ENCODE measurements at regions not wholly inside any gene's neighbourhood (a gene's known extent, or its start where the extent isn't known, plus 50 kb on each side); places are given as distances from the start of the nearest gene placed in this dataset.

DNA sequence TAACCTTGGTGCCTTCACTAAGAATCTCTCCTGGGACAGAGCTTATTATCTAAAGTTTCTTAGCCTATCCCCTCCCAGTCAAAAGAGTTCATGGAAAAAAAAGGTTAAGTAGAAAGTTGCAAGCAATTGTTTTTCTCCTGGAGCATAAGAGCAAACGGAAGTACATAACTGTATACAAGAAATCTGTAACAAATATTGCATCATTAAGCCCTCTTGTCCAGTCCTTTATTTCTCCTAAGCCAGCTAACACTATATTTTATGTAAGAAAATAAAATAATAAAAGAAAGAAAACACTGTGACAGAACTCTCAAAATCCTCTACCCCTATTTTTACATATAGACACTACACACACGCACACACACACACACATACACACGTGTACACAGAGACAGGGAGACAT lies 255.3 kb downstream of the NAF1 start:
- H3K4me2 ChIP-seq (ENCODE audit: extremely low read depth, insufficient read depth, low read length), result no peak overlapping the region
- no peaks in the 10 kb centered on the region for H3K27me3 ChIP-seq (ENCODE audit: control insufficient read depth, insufficient read depth, low read length)
- H4K20me1 ChIP-seq (ENCODE audit: control insufficient read depth, extremely low read depth, insufficient read depth, low read length), result no peaks in the 10 kb centered on the region
- H3K27ac ChIP-seq (ENCODE audit: insufficient read depth, low read length), result no peak overlapping the region
- no peaks in the 10 kb centered on the region for H3K9me3 ChIP-seq (ENCODE audit: control insufficient read depth, insufficient read depth, low read depth, low read length)
- H3K9ac ChIP-seq (ENCODE audit: insufficient read depth, low read length), result no peak overlapping the region
- no peak overlapping the region for H2AFZ ChIP-seq (ENCODE audit: low read length)
- H3K79me2 ChIP-seq (ENCODE audit: control insufficient read depth, insufficient read depth, low read length), result no peaks in the 10 kb centered on the region
- TF ChIP-seq, protein P1, sequence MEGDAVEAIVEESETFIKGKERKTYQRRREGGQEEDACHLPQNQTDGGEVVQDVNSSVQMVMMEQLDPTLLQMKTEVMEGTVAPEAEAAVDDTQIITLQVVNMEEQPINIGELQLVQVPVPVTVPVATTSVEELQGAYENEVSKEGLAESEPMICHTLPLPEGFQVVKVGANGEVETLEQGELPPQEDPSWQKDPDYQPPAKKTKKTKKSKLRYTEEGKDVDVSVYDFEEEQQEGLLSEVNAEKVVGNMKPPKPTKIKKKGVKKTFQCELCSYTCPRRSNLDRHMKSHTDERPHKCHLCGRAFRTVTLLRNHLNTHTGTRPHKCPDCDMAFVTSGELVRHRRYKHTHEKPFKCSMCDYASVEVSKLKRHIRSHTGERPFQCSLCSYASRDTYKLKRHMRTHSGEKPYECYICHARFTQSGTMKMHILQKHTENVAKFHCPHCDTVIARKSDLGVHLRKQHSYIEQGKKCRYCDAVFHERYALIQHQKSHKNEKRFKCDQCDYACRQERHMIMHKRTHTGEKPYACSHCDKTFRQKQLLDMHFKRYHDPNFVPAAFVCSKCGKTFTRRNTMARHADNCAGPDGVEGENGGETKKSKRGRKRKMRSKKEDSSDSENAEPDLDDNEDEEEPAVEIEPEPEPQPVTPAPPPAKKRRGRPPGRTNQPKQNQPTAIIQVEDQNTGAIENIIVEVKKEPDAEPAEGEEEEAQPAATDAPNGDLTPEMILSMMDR (conservative IDR thresholded peaks at IDR 0.05 in 1 of 2, IDR thresholded peaks at IDR 0.05 in 1 of 2; ENCODE audit: low read depth in 1 of 2, low read length in 2 of 2), result no peak
- no peak for TF ChIP-seq EZH2 (IDR thresholded peaks at IDR 0.05; ENCODE audit: low read length, missing control alignments)
- DNase-seq (ENCODE audit: low read depth in 2 of 2), result no peak
- no peaks in the 10 kb centered on the region for H3K4me1 ChIP-seq (ENCODE audit: control insufficient read depth, extremely low read depth, insufficient read depth, low read length)
- H3K4me3 ChIP-seq (replicated peaks in 1 of 4; ENCODE audit: control extremely low read depth in 1 of 4, insufficient read depth in 1 of 4, low read depth in 3 of 4, low read length in 4 of 4), result no peak overlapping the region
- H3K36me3 ChIP-seq (ENCODE audit: control insufficient read depth, insufficient read depth, low read length), result no peaks in the 10 kb centered on the region

DNA sequence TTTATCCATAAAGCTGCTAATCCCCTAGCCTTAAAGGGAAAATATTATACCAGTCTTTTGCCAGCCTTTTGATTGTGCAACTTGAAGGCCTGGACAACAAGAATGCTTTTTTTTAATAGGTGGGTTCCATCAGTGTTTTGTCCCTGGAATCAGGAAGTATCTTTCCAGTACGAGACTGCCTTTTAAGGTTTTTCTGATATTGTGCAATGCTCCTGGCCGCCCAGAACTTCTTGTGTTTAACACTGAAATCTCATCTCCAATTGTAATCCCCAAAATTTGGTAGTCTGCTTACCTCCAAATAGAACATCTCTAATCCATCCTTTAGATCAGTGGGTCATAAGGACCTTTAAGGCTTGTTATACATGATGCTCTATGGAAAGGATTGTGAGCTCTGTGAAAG lies 256.7 kb downstream of the NAF1 start:
- no peak overlapping the region for H3K9ac ChIP-seq (ENCODE audit: insufficient read depth, low read length)
- H3K4me1 ChIP-seq (ENCODE audit: control insufficient read depth, extremely low read depth, insufficient read depth, low read length), result no peaks in the 10 kb centered on the region
- no peak for DNase-seq (ENCODE audit: low read depth in 2 of 2)
- H3K36me3 ChIP-seq (ENCODE audit: control insufficient read depth, insufficient read depth, low read length), result no peaks in the 10 kb centered on the region
- no peaks in the 10 kb centered on the region for H3K79me2 ChIP-seq (ENCODE audit: control insufficient read depth, insufficient read depth, low read length)
- TF ChIP-seq, protein P1 (conservative IDR thresholded peaks at IDR 0.05 in 1 of 2, IDR thresholded peaks at IDR 0.05 in 1 of 2; ENCODE audit: low read depth in 1 of 2, low read length in 2 of 2), result no peak
- no peak for TF ChIP-seq EZH2 (IDR thresholded peaks at IDR 0.05; ENCODE audit: low read length, missing control alignments)
- no peak overlapping the region for H3K27ac ChIP-seq (ENCODE audit: insufficient read depth, low read length)
- H3K4me3 ChIP-seq (replicated peaks in 1 of 4; ENCODE audit: control extremely low read depth in 1 of 4, insufficient read depth in 1 of 4, low read depth in 3 of 4, low read length in 4 of 4), result no peak overlapping the region
- no peaks in the 10 kb centered on the region for H4K20me1 ChIP-seq (ENCODE audit: control insufficient read depth, extremely low read depth, insufficient read depth, low read length)
- H3K4me2 ChIP-seq (ENCODE audit: extremely low read depth, insufficient read depth, low read length), result no peak overlapping the region
- H2AFZ ChIP-seq (ENCODE audit: low read length), result no peak overlapping the region
- no peaks in the 10 kb centered on the region for H3K9me3 ChIP-seq (ENCODE audit: control insufficient read depth, insufficient read depth, low read depth, low read length)
- no peaks in the 10 kb centered on the region for H3K27me3 ChIP-seq (ENCODE audit: control insufficient read depth, insufficient read depth, low read length)

DNA sequence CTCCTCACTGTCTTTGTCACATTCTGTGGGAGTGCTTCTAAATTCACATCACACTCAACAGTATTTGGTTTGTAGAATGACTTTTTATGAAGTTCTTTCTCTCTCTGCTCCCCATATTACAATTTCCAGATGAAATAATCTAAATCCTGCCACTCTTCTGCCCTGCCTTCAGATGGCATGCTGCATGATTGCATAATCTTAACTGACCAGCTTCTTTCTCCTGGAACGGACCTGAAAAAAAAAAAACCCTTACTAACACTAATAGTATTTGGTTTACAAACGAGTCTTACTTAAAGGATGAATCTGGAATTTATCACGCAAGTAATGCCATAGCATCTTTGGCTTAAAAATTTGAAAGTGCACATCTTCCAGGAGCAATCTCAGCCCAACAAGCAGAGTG lies 272.3 kb downstream of the NAF1 start:
- Histone ChIP-seq H3K79me2 (ENCODE audit: control insufficient read depth, insufficient read depth, low read length) (no peaks in the 10 kb centered on the region), H3K4me1 (ENCODE audit: control insufficient read depth, extremely low read depth, insufficient read depth, low read length) (no peaks in the 10 kb centered on the region), H3K27ac (ENCODE audit: insufficient read depth, low read length) (no peak overlapping the region), H2AFZ (ENCODE audit: low read length) (no peak overlapping the region), H3K27me3 (ENCODE audit: control insufficient read depth, insufficient read depth, low read length) (no peaks in the 10 kb centered on the region), H3K9me3 (ENCODE audit: control insufficient read depth, insufficient read depth, low read depth, low read length) (no peaks in the 10 kb centered on the region), H3K4me2 (ENCODE audit: extremely low read depth, insufficient read depth, low read length) (no peak overlapping the region), H3K4me3 (replicated peaks in 1 of 4; ENCODE audit: control extremely low read depth in 1 of 4, insufficient read depth in 1 of 4, low read depth in 3 of 4, low read length in 4 of 4) (no peak overlapping the region), H4K20me1 (ENCODE audit: control insufficient read depth, extremely low read depth, insufficient read depth, low read length) (no peaks in the 10 kb centered on the region), H3K36me3 (ENCODE audit: control insufficient read depth, insufficient read depth, low read length) (no peaks in the 10 kb centered on the region), H3K9ac (ENCODE audit: insufficient read depth, low read length) (no peak overlapping the region)
- TF ChIP-seq, protein P1 (conservative IDR thresholded peaks at IDR 0.05 in 1 of 2, IDR thresholded peaks at IDR 0.05 in 1 of 2; ENCODE audit: low read depth in 1 of 2, low read length in 2 of 2), result no peak
- TF ChIP-seq EZH2 (IDR thresholded peaks at IDR 0.05; ENCODE audit: low read length, missing control alignments), result no peak
- no peak for DNase-seq (ENCODE audit: low read depth in 2 of 2)
